ENCODE measurements at regions not wholly inside any gene's neighbourhood (a gene's known extent, or its start where the extent isn't known, plus 50 kb on each side); places are given as distances from the start of the nearest gene placed in this dataset.
A peak's percentile ranks its signal among the peaks of the same experiment; 100 is the strongest.

DNA sequence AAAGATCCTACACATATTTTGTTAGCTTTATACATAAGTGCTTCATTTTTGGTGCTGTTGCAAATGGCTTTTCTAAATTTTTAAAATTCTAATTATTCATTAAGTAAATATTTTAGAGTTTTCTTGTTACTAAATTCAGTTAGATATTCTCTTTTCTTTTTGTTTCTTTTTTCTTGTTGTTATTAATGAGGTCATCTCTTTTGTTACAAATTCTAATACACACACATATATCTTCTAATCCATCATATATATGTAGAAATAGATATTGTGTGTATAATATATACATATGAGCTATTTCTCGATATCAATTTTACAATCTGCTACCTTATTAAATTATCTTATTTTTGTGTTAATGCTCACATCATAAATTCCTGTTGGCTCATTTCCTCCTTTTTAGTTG is 255.9 kb downstream of the GALR1 start:
- Histone ChIP-seq H3K9me3 (ENCODE audit: control insufficient read depth in 2 of 3, low read length in 3 of 3) (no peaks in the 10 kb centered on the region), H3K36me3 (ENCODE audit: control insufficient read depth in 2 of 3, insufficient read depth in 3 of 3, low read length in 3 of 3) (no peaks in the 10 kb centered on the region), H3K27ac (ENCODE audit: low read depth, low read length) (no peak overlapping the region), H3K4me3 (ENCODE audit: low read length) (no peak overlapping the region), H3K27me3 (ENCODE audit: control insufficient read depth in 2 of 2, insufficient read depth in 2 of 2, low read length in 2 of 2) (no peaks in the 10 kb centered on the region), H3K4me1 (ENCODE audit: control insufficient read depth in 2 of 2, insufficient read depth in 2 of 2, low read length in 2 of 2) (no peaks in the 10 kb centered on the region)
- no peaks in the 10 kb centered on the region for H3K4me1 Mint-ChIP-seq
- ChIA-PET POLR2A (no interaction called here), CTCF (no interaction called here)
- ATAC-seq (no peak), DNase-seq (no peak)
- peaks cover 0 to 17% (median 2%) of the 10 kb centered on the region in 11 donors for H3K9me3 Mint-ChIP-seq
- H3K36me3 Mint-ChIP-seq = no peaks in the 10 kb centered on the region
- intact Hi-C loops (cut with micrococcal nuclease) = no loop called here
- peaks cover 2 to 20% (median 12%) of the 10 kb centered on the region in 5 donors for H3K27me3 Mint-ChIP-seq
- H3K4me3 Mint-ChIP-seq = no peak overlapping the region
- H3K27ac Mint-ChIP-seq = no peak overlapping the region

DNA sequence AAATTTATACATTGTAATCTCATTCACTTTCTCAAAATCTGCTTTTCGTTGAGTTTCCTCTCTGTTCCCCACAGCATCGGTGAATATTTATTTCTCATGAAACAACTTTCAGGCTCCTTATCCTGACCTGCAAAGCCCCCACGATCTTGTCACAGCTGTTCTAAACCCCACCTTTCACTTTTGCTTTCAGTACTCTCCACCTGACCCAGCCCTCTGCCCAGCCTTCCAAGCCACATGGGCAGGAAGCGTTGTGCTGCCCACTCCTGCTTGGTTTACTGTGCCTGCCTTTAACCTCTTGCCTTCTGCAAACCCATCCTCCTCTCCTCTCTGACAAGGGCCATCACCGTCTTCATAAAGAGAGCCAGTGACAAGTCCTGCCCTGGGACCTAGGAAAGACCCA is 262.5 kb downstream of the GALR1 start:
- Histone ChIP-seq H3K4me3 (ENCODE audit: low read length) (no peak overlapping the region), H3K9me3 (ENCODE audit: control insufficient read depth in 2 of 3, low read length in 3 of 3) (no peaks in the 10 kb centered on the region), H3K27me3 (ENCODE audit: control insufficient read depth in 2 of 2, insufficient read depth in 2 of 2, low read length in 2 of 2) (no peaks in the 10 kb centered on the region), H3K36me3 (ENCODE audit: control insufficient read depth in 2 of 3, insufficient read depth in 3 of 3, low read length in 3 of 3) (no peaks in the 10 kb centered on the region), H3K4me1 (ENCODE audit: control insufficient read depth in 2 of 2, insufficient read depth in 2 of 2, low read length in 2 of 2) (no peaks in the 10 kb centered on the region), H3K27ac (ENCODE audit: low read depth, low read length) (no peak overlapping the region)
- DNase-seq (no peak), ATAC-seq (no peak)
- Mint-ChIP-seq H3K27me3 (peaks cover 0 to 14% (median 8%) of the 10 kb centered on the region in 5 donors), H3K4me1 (no peaks in the 10 kb centered on the region), H3K4me3 (no peak overlapping the region), H3K27ac (no peak overlapping the region), H3K36me3 (no peaks in the 10 kb centered on the region), H3K9me3 (peaks cover 0 to 29% (median 5%) of the 10 kb centered on the region in 11 donors)
- ChIA-PET POLR2A (no interaction called here), CTCF (no interaction called here)
- intact Hi-C loops (cut with micrococcal nuclease) = no loop called here

DNA sequence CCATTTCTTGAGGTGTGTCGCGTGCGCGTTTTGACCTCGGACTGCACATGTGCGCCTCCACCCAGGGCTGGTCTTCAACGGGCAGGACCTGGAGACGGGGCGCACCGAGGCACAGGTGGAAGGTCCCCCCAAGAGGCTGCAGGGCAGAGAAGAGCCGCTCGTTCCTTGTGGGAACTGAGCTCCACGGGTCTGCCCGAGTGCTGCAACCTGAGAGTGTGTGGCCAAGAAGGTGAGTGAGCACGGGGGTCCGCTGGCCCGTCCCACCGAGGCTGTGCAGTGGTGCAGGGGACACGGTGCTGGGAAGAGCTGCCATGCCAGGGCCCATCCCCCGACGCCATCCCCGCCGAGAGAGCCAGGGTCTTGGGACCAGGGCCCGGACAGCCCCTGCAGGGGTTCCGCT is 268.3 kb downstream of the GALR1 start:
- intact Hi-C loops (cut with micrococcal nuclease) = no loop called here
- ChIA-PET POLR2A (no interaction called here), CTCF (no interaction called here)
- Mint-ChIP-seq H3K9me3 (peaks cover 0 to 12% (median 2%) of the 10 kb centered on the region in 11 donors), H3K27me3 (peaks cover 0 to 14% (median 8%) of the 10 kb centered on the region in 5 donors), H3K4me1 (no peaks in the 10 kb centered on the region), H3K36me3 (peaks cover 0 to 3% (median 0%) of the 10 kb centered on the region in 5 donors), H3K4me3 (no peak overlapping the region), H3K27ac (no peak overlapping the region)
- Histone ChIP-seq H3K4me3 (ENCODE audit: low read length) (no peak overlapping the region), H3K27ac (ENCODE audit: low read depth, low read length) (no peak overlapping the region), H3K9me3 (ENCODE audit: control insufficient read depth in 2 of 3, low read length in 3 of 3) (no peaks in the 10 kb centered on the region), H3K27me3 (ENCODE audit: control insufficient read depth in 2 of 2, insufficient read depth in 2 of 2, low read length in 2 of 2) (no peaks in the 10 kb centered on the region), H3K36me3 (ENCODE audit: control insufficient read depth in 2 of 3, insufficient read depth in 3 of 3, low read length in 3 of 3) (no peaks in the 10 kb centered on the region), H3K4me1 (ENCODE audit: control insufficient read depth in 2 of 2, insufficient read depth in 2 of 2, low read length in 2 of 2) (no peaks in the 10 kb centered on the region)
- ATAC-seq = no peak
- DNase-seq = no peak

DNA sequence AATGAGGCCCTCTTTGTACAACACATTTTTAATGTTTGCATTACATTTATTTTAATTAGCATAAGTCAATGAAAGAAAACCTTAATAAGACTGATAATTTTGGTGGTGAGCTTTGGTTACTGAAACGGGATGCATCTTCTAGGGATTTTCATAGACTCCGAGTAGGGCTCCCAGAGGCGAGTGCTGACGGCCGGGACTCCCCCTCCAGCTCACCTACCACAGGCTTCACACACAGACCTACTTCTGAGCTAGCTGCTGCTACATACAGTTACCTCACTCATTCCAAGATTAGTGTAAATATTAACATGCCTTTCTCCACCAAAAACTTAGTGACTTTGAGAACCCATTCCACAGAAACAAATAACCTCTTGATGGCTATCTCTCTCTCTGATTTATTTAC is 271.1 kb downstream of the GALR1 start:
- intact Hi-C loops (cut with micrococcal nuclease) = no loop called here
- Mint-ChIP-seq H3K36me3 (peaks cover 0 to 3% (median 0%) of the 10 kb centered on the region in 5 donors), H3K9me3 (peaks cover 0 to 6% (median 0%) of the 10 kb centered on the region in 11 donors), H3K4me1 (no peaks in the 10 kb centered on the region), H3K4me3 (no peak overlapping the region), H3K27ac (no peak overlapping the region), H3K27me3 (peaks cover 0 to 14% (median 8%) of the 10 kb centered on the region in 5 donors)
- Histone ChIP-seq H3K27ac (ENCODE audit: low read depth, low read length) (no peak overlapping the region), H3K4me3 (ENCODE audit: low read length) (no peak overlapping the region), H3K27me3 (ENCODE audit: control insufficient read depth in 2 of 2, insufficient read depth in 2 of 2, low read length in 2 of 2) (no peaks in the 10 kb centered on the region), H3K36me3 (ENCODE audit: control insufficient read depth in 2 of 3, insufficient read depth in 3 of 3, low read length in 3 of 3) (no peaks in the 10 kb centered on the region), H3K4me1 (ENCODE audit: control insufficient read depth in 2 of 2, insufficient read depth in 2 of 2, low read length in 2 of 2) (no peaks in the 10 kb centered on the region), H3K9me3 (ENCODE audit: control insufficient read depth in 2 of 3, low read length in 3 of 3) (no peaks in the 10 kb centered on the region)
- ChIA-PET POLR2A (no interaction called here), CTCF (no interaction called here)
- DNase-seq (no peak), ATAC-seq (no peak)

DNA sequence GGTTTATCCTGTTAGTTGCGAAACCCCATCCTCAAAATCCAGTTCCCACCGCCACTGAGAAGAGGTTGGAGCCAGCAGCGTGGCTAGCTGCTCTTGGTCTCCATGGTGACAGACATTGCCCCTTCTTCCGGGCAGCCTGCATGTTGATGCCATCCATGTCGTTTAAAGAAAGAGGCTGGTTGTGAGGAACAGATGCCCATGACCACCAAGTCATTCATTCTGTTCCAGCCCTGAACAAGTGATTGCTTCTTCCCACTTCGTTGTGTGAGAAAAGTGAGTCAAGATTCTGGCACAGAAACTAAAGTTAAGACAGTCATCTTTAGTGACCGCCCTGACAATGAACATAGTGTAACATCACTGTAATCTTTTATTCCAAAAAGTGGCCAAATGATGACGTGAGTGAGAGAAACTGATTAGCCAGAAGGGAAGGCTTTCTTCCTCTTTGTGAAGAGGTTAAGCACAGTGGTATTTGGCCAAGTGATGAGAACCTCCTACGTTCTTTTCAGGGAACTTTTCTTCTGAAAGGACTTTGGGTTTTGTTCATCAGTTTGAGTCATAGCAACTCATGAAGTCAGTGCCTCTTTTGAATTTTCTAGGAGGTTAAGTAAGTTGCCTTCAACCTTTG is 272.5 kb downstream of the GALR1 start:
- Mint-ChIP-seq H3K9me3 (peaks cover 0 to 16% (median 2%) of the 10 kb centered on the region in 11 donors), H3K27ac (no peak overlapping the region), H3K4me1 (no peaks in the 10 kb centered on the region), H3K36me3 (peaks cover 0 to 3% (median 0%) of the 10 kb centered on the region in 5 donors), H3K4me3 (no peak overlapping the region), H3K27me3 (peaks cover 0 to 14% (median 8%) of the 10 kb centered on the region in 5 donors)
- Histone ChIP-seq H3K27me3 (ENCODE audit: control insufficient read depth in 2 of 2, insufficient read depth in 2 of 2, low read length in 2 of 2) (no peaks in the 10 kb centered on the region), H3K9me3 (ENCODE audit: control insufficient read depth in 2 of 3, low read length in 3 of 3) (no peaks in the 10 kb centered on the region), H3K36me3 (ENCODE audit: control insufficient read depth in 2 of 3, insufficient read depth in 3 of 3, low read length in 3 of 3) (no peaks in the 10 kb centered on the region), H3K4me3 (ENCODE audit: low read length) (no peak overlapping the region), H3K4me1 (ENCODE audit: control insufficient read depth in 2 of 2, insufficient read depth in 2 of 2, low read length in 2 of 2) (no peaks in the 10 kb centered on the region), H3K27ac (ENCODE audit: low read depth, low read length) (no peak overlapping the region)
- ATAC-seq = no peak
- no peak for DNase-seq
- intact Hi-C loops (cut with micrococcal nuclease) = no loop called here
- CTCF ChIA-PET = no interaction called here
- POLR2A ChIA-PET = no interaction called here

DNA sequence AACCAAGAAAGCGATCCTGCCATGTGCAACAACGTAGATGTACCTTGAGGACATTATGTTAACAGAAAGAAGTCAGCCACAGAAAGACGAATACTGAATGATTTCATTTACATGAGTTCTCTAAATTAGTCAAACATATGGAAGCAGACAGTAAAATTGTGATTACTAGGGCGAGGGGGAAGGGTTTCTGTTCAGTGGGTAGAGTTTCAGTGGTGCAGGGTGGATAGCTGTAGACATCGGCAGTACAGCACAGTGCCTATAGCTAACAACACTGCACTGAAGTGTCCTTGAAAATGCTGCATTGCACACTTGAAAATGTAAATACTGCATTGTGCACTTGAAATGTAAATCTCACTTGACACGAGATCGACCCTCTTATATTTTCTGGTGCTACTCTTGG is 275.3 kb downstream of the GALR1 start:
- Mint-ChIP-seq H3K36me3 (peaks cover 0 to 2% (median 0%) of the 10 kb centered on the region in 5 donors), H3K27me3 (peaks cover 0 to 14% (median 6%) of the 10 kb centered on the region in 5 donors), H3K9me3 (peaks cover 0 to 20% (median 2%) of the 10 kb centered on the region in 11 donors), H3K27ac (no peak overlapping the region), H3K4me1 (no peaks in the 10 kb centered on the region), H3K4me3 (no peak overlapping the region)
- H3K9me3 ChIP-seq (ENCODE audit: control insufficient read depth in 2 of 3, low read length in 3 of 3) = no peaks in the 10 kb centered on the region
- intact Hi-C loops (cut with micrococcal nuclease) = no loop called here
- H3K27ac ChIP-seq (ENCODE audit: low read depth, low read length) = no peak overlapping the region
- ATAC-seq (no peak), DNase-seq (no peak)
- H3K27me3 ChIP-seq (ENCODE audit: control insufficient read depth in 2 of 2, insufficient read depth in 2 of 2, low read length in 2 of 2) = no peaks in the 10 kb centered on the region
- H3K4me1 ChIP-seq (ENCODE audit: control insufficient read depth in 2 of 2, insufficient read depth in 2 of 2, low read length in 2 of 2) = no peaks in the 10 kb centered on the region
- CTCF ChIA-PET = no interaction called here
- H3K36me3 ChIP-seq (ENCODE audit: control insufficient read depth in 2 of 3, insufficient read depth in 3 of 3, low read length in 3 of 3) = no peaks in the 10 kb centered on the region
- no peak overlapping the region for H3K4me3 ChIP-seq (ENCODE audit: low read length)
- POLR2A ChIA-PET = no interaction called here

DNA sequence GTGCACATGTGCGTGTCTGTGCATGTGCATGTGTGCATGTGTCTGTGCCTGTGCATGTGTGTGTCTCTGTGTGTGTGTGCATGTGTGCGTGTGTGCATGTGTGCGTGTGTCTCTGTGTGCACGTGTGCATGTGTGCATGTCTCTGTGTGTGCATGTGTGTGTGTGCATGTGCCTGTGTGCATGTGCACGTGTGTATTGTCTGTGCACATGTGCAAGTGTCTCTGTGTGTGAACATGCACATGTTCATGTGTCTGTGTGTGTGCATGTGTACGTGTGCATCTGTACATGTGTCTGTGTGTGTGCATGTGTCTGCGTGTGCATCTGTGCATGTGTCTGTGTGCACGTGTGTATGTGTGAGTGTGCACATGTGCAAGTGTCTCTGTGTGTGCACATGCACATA is 277.3 kb downstream of the GALR1 start:
- Histone ChIP-seq H3K36me3 (ENCODE audit: control insufficient read depth in 2 of 3, insufficient read depth in 3 of 3, low read length in 3 of 3) (no peaks in the 10 kb centered on the region), H3K27ac (ENCODE audit: low read depth, low read length) (no peak overlapping the region), H3K9me3 (ENCODE audit: control insufficient read depth in 2 of 3, low read length in 3 of 3) (no peaks in the 10 kb centered on the region), H3K4me3 (ENCODE audit: low read length) (no peak overlapping the region), H3K4me1 (ENCODE audit: control insufficient read depth in 2 of 2, insufficient read depth in 2 of 2, low read length in 2 of 2) (no peaks in the 10 kb centered on the region), H3K27me3 (ENCODE audit: control insufficient read depth in 2 of 2, insufficient read depth in 2 of 2, low read length in 2 of 2) (no peaks in the 10 kb centered on the region)
- ChIA-PET CTCF (no interaction called here), POLR2A (no interaction called here)
- H3K4me1 Mint-ChIP-seq = no peaks in the 10 kb centered on the region
- no peak for DNase-seq
- no peak overlapping the region for H3K27ac Mint-ChIP-seq
- ATAC-seq = peak; percentile 20
- H3K9me3 Mint-ChIP-seq = peaks cover 0 to 20% (median 2%) of the 10 kb centered on the region in 11 donors
- intact Hi-C loops (cut with micrococcal nuclease) = no loop called here
- no peak overlapping the region for H3K4me3 Mint-ChIP-seq
- peaks cover 0 to 9% (median 5%) of the 10 kb centered on the region in 5 donors for H3K27me3 Mint-ChIP-seq
- H3K36me3 Mint-ChIP-seq = peaks cover 0 to 2% (median 0%) of the 10 kb centered on the region in 5 donors
